ENCODE measurements at regions not wholly inside any gene's neighbourhood (a gene's known extent, or its start where the extent isn't known, plus 50 kb on each side); places are given as distances from the start of the nearest gene placed in this dataset.

- Histone ChIP-seq H3K4me2 (ENCODE audit: insufficient read depth, low read length) (no peak overlapping the region), H2AFZ (ENCODE audit: low read depth, low read length) (no peak overlapping the region), H3K4me1 (ENCODE audit: insufficient read depth, low read length) (no peaks in the 10 kb centered on the region), H3K36me3 (ENCODE audit: insufficient read depth, low read length) (no peaks in the 10 kb centered on the region), H3K27me3 (ENCODE audit: insufficient read depth, low read length, poor library complexity) (no peaks in the 10 kb centered on the region), H3K9ac (ENCODE audit: low read depth, low read length) (no peak overlapping the region), H3K9me3 (ENCODE audit: insufficient read depth, low read length, severe bottlenecking) (no peaks in the 10 kb centered on the region), H3K4me3 (ENCODE audit: low read depth in 1 of 2, low read length in 2 of 2) (no peak overlapping the region), H3K79me2 (ENCODE audit: insufficient read depth, low read length) (no peaks in the 10 kb centered on the region), H4K20me1 (ENCODE audit: insufficient read depth, low read length) (no peaks in the 10 kb centered on the region), H3K27ac (ENCODE audit: low read length) (no peak overlapping the region)
- no peak for TF ChIP-seq EZH2 (IDR thresholded peaks at IDR 0.05; ENCODE audit: borderline replicate concordance, low read depth, low read length, severe bottlenecking)
- no peak for TF ChIP-seq CTCF (IDR thresholded peaks at IDR 0.05; ENCODE audit: borderline replicate concordance, extremely low read depth, low read length, poor library complexity, severe bottlenecking)
- no peak for DNase-seq
- no peak for ATAC-seq (ENCODE audit: insufficient read depth, low read depth)
These were observed 288.5 kb downstream of the USP46 start for GRCh38 chr4:52370576-52370975.

- Histone ChIP-seq H3K4me1 (ENCODE audit: insufficient read depth, low read length) (no peaks in the 10 kb centered on the region), H4K20me1 (ENCODE audit: insufficient read depth, low read length) (no peaks in the 10 kb centered on the region), H3K4me3 (ENCODE audit: low read depth in 1 of 2, low read length in 2 of 2) (no peak overlapping the region), H3K9ac (ENCODE audit: low read depth, low read length) (no peak overlapping the region), H3K36me3 (ENCODE audit: insufficient read depth, low read length) (no peaks in the 10 kb centered on the region), H3K79me2 (ENCODE audit: insufficient read depth, low read length) (no peaks in the 10 kb centered on the region), H3K27me3 (ENCODE audit: insufficient read depth, low read length, poor library complexity) (no peaks in the 10 kb centered on the region), H3K9me3 (ENCODE audit: insufficient read depth, low read length, severe bottlenecking) (no peaks in the 10 kb centered on the region), H3K4me2 (ENCODE audit: insufficient read depth, low read length) (no peak overlapping the region), H2AFZ (ENCODE audit: low read depth, low read length) (no peak overlapping the region), H3K27ac (ENCODE audit: low read length) (no peak overlapping the region)
- TF ChIP-seq CTCF (IDR thresholded peaks at IDR 0.05; ENCODE audit: borderline replicate concordance, extremely low read depth, low read length, poor library complexity, severe bottlenecking) (no peak), EZH2 (IDR thresholded peaks at IDR 0.05; ENCODE audit: borderline replicate concordance, low read depth, low read length, severe bottlenecking) (no peak)
- ATAC-seq (ENCODE audit: insufficient read depth, low read depth) (no peak), DNase-seq (no peak)
These were observed 287.3 kb downstream of the USP46 start for GRCh38 chr4:52371841-52372240.

- no peak for DNase-seq
- Histone ChIP-seq H3K27me3 (ENCODE audit: insufficient read depth, low read length, poor library complexity) (no peaks in the 10 kb centered on the region), H3K9ac (ENCODE audit: low read depth, low read length) (no peak overlapping the region), H4K20me1 (ENCODE audit: insufficient read depth, low read length) (no peaks in the 10 kb centered on the region), H3K4me2 (ENCODE audit: insufficient read depth, low read length) (no peak overlapping the region), H3K36me3 (ENCODE audit: insufficient read depth, low read length) (no peaks in the 10 kb centered on the region), H2AFZ (ENCODE audit: low read depth, low read length) (no peak overlapping the region), H3K4me3 (ENCODE audit: low read depth in 1 of 2, low read length in 2 of 2) (no peak overlapping the region), H3K27ac (ENCODE audit: low read length) (no peak overlapping the region), H3K9me3 (ENCODE audit: insufficient read depth, low read length, severe bottlenecking) (no peaks in the 10 kb centered on the region), H3K79me2 (ENCODE audit: insufficient read depth, low read length) (no peaks in the 10 kb centered on the region), H3K4me1 (ENCODE audit: insufficient read depth, low read length) (no peaks in the 10 kb centered on the region)
- no peak for ATAC-seq (ENCODE audit: insufficient read depth, low read depth)
- TF ChIP-seq CTCF (IDR thresholded peaks at IDR 0.05; ENCODE audit: borderline replicate concordance, extremely low read depth, low read length, poor library complexity, severe bottlenecking) = no peak
- no peak for TF ChIP-seq EZH2 (IDR thresholded peaks at IDR 0.05; ENCODE audit: borderline replicate concordance, low read depth, low read length, severe bottlenecking)
These were observed 286.8 kb downstream of the USP46 start for GRCh38 chr4:52372269-52372668.

GRCh38 chr4:52372747-52373146 is 286.4 kb downstream of the USP46 start:
- H3K27ac ChIP-seq (ENCODE audit: low read length) = no peak overlapping the region
- H3K79me2 ChIP-seq (ENCODE audit: insufficient read depth, low read length) = no peaks in the 10 kb centered on the region
- ATAC-seq (ENCODE audit: insufficient read depth, low read depth) (no peak), DNase-seq (no peak)
- no peaks in the 10 kb centered on the region for H3K9me3 ChIP-seq (ENCODE audit: insufficient read depth, low read length, severe bottlenecking)
- H2AFZ ChIP-seq (ENCODE audit: low read depth, low read length) = no peak overlapping the region
- no peak overlapping the region for H3K9ac ChIP-seq (ENCODE audit: low read depth, low read length)
- H3K4me2 ChIP-seq (ENCODE audit: insufficient read depth, low read length) = no peak overlapping the region
- no peaks in the 10 kb centered on the region for H4K20me1 ChIP-seq (ENCODE audit: insufficient read depth, low read length)
- no peaks in the 10 kb centered on the region for H3K4me1 ChIP-seq (ENCODE audit: insufficient read depth, low read length)
- TF ChIP-seq EZH2 (IDR thresholded peaks at IDR 0.05; ENCODE audit: borderline replicate concordance, low read depth, low read length, severe bottlenecking) = no peak
- TF ChIP-seq CTCF (IDR thresholded peaks at IDR 0.05; ENCODE audit: borderline replicate concordance, extremely low read depth, low read length, poor library complexity, severe bottlenecking) = no peak
- H3K4me3 ChIP-seq (ENCODE audit: low read depth in 1 of 2, low read length in 2 of 2) = no peak overlapping the region
- H3K27me3 ChIP-seq (ENCODE audit: insufficient read depth, low read length, poor library complexity) = no peaks in the 10 kb centered on the region
- no peaks in the 10 kb centered on the region for H3K36me3 ChIP-seq (ENCODE audit: insufficient read depth, low read length)

All from DND-41 (cell line).